ENCODE measurements at regions not wholly inside any gene's neighbourhood (a gene's known extent, or its start where the extent isn't known, plus 50 kb on each side); places are given as distances from the start of the nearest gene placed in this dataset.

DNA sequence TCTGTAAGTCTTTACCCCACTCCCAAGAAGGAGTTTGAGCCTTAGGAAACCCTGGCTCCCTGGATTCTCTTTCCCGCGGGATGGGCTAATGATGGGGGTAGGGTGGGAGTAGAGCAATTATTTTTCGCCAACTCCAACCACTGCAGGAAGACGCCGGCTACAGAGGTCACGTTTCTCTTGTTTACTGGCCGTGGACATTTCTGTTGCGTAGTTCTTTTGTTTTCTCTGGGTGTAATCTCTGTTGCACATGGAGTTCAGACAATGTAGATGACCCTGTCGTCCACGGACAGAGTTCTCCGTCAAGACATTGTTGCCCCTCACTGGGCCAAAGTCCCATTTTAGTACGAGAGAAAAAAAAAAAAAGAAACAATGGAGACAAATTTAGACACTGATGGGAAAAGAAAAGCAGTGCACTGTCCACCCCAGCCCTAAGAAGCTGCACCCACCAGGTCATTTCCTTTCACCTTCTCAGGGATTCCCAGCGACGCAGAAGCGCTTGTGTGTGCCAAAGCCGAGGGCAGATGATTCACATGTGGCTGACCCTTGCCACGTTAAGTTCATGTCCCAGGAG, 133.9 kb upstream of the ARGLU1 start:
- no peak overlapping the region for H3K4me3 ChIP-seq (ENCODE audit: low read depth, low read length)
- H3K27me3 ChIP-seq (ENCODE audit: control insufficient read depth, insufficient read depth, low read length), result no peaks in the 10 kb centered on the region
- no peak overlapping the region for H3K27ac ChIP-seq (ENCODE audit: low read depth, low read length)
- TF ChIP-seq, protein P1, sequence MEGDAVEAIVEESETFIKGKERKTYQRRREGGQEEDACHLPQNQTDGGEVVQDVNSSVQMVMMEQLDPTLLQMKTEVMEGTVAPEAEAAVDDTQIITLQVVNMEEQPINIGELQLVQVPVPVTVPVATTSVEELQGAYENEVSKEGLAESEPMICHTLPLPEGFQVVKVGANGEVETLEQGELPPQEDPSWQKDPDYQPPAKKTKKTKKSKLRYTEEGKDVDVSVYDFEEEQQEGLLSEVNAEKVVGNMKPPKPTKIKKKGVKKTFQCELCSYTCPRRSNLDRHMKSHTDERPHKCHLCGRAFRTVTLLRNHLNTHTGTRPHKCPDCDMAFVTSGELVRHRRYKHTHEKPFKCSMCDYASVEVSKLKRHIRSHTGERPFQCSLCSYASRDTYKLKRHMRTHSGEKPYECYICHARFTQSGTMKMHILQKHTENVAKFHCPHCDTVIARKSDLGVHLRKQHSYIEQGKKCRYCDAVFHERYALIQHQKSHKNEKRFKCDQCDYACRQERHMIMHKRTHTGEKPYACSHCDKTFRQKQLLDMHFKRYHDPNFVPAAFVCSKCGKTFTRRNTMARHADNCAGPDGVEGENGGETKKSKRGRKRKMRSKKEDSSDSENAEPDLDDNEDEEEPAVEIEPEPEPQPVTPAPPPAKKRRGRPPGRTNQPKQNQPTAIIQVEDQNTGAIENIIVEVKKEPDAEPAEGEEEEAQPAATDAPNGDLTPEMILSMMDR (IDR thresholded peaks at IDR 0.05; ENCODE audit: low read depth, low read length), result no peak
- DNase-seq (ENCODE audit: low read depth, low spot score), result no peak
- ChIA-PET POLR2A (no interaction called here), CTCF (no interaction called here)
- H3K9me3 ChIP-seq (ENCODE audit: control insufficient read depth, insufficient read depth, low read length), result no peaks in the 10 kb centered on the region

DNA sequence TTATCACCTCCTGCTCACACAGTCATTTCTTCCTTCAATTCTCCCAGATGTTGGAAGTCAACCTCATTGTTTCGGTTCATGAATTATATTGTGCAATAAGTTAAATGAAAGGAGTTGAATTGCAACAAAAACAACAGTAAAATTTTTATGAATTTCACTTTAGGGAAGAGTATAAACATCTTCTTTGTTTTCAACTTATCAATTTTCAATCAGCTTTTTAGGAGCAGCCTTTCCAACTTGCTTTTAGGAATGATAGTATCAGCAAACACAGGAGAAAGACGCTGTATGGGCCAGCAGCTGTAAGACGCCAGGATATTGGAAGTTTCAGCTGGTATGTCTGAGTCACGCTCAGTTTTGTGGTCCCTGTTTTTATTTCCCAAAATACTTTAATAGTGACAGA, 132.5 kb upstream of the ARGLU1 start:
- Histone ChIP-seq H3K4me3 (ENCODE audit: low read depth, low read length) (no peak overlapping the region), H3K9me3 (ENCODE audit: control insufficient read depth, insufficient read depth, low read length) (no peaks in the 10 kb centered on the region), H3K27ac (ENCODE audit: low read depth, low read length) (no peak overlapping the region), H3K27me3 (ENCODE audit: control insufficient read depth, insufficient read depth, low read length) (no peaks in the 10 kb centered on the region)
- CTCF ChIA-PET, result no interaction called here
- DNase-seq (ENCODE audit: low read depth, low spot score), result no peak
- POLR2A ChIA-PET, result no interaction called here
- TF ChIP-seq, protein P1 (IDR thresholded peaks at IDR 0.05; ENCODE audit: low read depth, low read length), result no peak

DNA sequence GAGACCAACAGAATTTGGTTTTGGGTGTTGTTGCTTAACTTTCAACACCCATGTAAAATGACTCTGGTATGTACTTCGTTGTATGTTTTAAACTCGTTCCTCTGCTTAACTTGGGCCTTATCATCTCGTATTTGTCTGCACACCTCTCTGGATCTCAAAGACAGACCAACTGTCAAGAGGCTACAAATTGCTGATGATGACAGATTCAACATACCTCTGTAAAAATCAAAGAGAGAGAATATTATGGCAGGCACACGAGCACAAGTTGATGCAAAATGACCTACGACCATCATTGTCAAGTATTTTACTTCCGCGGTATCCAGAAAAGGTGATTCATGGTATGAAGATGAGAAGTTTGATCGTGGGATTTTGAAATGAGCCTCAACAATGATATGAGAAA, 132.1 kb upstream of the ARGLU1 start:
- ChIA-PET POLR2A (no interaction called here), CTCF (no interaction called here)
- H3K9me3 ChIP-seq (ENCODE audit: control insufficient read depth, insufficient read depth, low read length), result no peaks in the 10 kb centered on the region
- H3K4me3 ChIP-seq (ENCODE audit: low read depth, low read length), result no peak overlapping the region
- no peak for DNase-seq (ENCODE audit: low read depth, low spot score)
- TF ChIP-seq, protein P1 (IDR thresholded peaks at IDR 0.05; ENCODE audit: low read depth, low read length), result no peak
- no peak overlapping the region for H3K27ac ChIP-seq (ENCODE audit: low read depth, low read length)
- no peaks in the 10 kb centered on the region for H3K27me3 ChIP-seq (ENCODE audit: control insufficient read depth, insufficient read depth, low read length)

DNA sequence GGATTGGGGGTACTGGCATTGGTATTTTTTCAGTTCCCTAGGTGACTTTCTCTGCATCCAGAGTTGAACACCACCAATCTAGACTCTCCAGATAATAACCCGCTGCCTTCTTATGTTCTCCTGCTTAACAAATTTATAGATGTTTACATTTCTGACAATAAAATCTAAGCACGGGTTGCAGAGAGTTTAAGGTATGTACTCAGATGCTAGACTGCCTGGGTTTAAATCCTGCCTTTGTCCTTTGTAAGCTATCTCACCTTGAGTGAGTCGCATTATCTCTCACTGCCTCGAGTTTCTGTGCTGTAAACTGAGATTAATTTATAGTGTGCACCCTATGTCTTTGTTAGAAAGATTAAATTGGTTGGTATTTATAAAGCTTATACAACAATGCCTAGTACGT, 131.4 kb upstream of the ARGLU1 start:
- Histone ChIP-seq H3K27me3 (ENCODE audit: control insufficient read depth, insufficient read depth, low read length) (no peaks in the 10 kb centered on the region), H3K27ac (ENCODE audit: low read depth, low read length) (no peak overlapping the region), H3K9me3 (ENCODE audit: control insufficient read depth, insufficient read depth, low read length) (no peaks in the 10 kb centered on the region), H3K4me3 (ENCODE audit: low read depth, low read length) (no peak overlapping the region)
- ChIA-PET CTCF (no interaction called here), POLR2A (no interaction called here)
- TF ChIP-seq, protein P1 (IDR thresholded peaks at IDR 0.05; ENCODE audit: low read depth, low read length), result no peak
- no peak for DNase-seq (ENCODE audit: low read depth, low spot score)

DNA sequence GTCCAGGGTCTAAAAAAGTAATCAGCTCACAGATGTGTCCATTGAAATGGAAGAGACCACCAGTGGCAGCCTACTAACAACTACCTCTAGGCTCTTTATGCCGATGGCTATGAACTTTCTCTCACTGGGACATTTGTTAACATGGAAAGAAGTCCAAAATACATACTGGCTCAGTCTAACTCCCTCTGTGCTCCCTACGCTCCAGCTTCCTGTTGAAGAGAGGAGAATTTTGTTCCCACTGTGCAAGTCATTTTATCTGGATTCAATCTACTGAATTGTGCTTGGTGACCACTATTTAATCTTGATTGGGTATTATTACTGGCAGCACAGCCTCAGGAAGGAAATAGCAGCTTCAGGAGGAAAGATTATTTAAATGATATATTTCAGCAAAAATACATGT, 128.8 kb upstream of the ARGLU1 start:
- H3K27me3 ChIP-seq (ENCODE audit: control insufficient read depth, insufficient read depth, low read length), result no peaks in the 10 kb centered on the region
- ChIA-PET CTCF (no interaction called here), POLR2A (interaction anchor here (1.2 kb wide), 1 partner anchor 69 kb away, joined by 3 read pairs; no protein-coding TSS in a partner anchor)
- H3K9me3 ChIP-seq (ENCODE audit: control insufficient read depth, insufficient read depth, low read length), result no peaks in the 10 kb centered on the region
- no peak overlapping the region for H3K4me3 ChIP-seq (ENCODE audit: low read depth, low read length)
- TF ChIP-seq, protein P1 (IDR thresholded peaks at IDR 0.05; ENCODE audit: low read depth, low read length), result no peak
- H3K27ac ChIP-seq (ENCODE audit: low read depth, low read length), result no peak overlapping the region
- DNase-seq (ENCODE audit: low read depth, low spot score), result no peak
